H1 (cell line): ENCODE measurements at regions not wholly inside any gene's neighbourhood (a gene's known extent, or its start where the extent isn't known, plus 50 kb on each side); places are given as distances from the start of the nearest gene placed in this dataset. TPM values are rescaled to one million over a fixed set of nuclear protein-coding genes. Genes with fewer than 3 reads are reported as not detected.
"Not testable (repeated sequence)": the region's sequence is repeated elsewhere in the genome, so short reads cannot be mapped to it uniquely, and the experiment has no call there.

ENCODE experiments used
- CTCF ChIA-PET: fragments of 300-600 bp; sonication (Branson Sonifier 250); formaldehyde crosslinking; loops from one replicate; lab custom pipeline; 2021; ENCODE audit not compliant: partially characterized antibody; lab: Charles Lee
- POLR2A ChIA-PET: fragments of 300-600 bp; sonication (Branson Sonifier 250); formaldehyde crosslinking; loops from one replicate; lab custom pipeline; 2021; ENCODE audit warnings: inconsistent platforms; ENCODE audit not compliant: partially characterized antibody; lab: Charles Lee
- DNase-seq, 2 experiments: peaks; one replicate each; pipeline versions ENCODE4 v3.0.0 to v3.0.0-alpha.2; 2010 to 2022; ENCODE audit warnings: low spot score in 2 of 2, low read depth in 1 of 2, mixed read lengths in 1 of 2
- FAIRE-seq: peaks from 2 replicates; lab custom pipeline; 2011; peaks lifted over from hg19 to GRCh38; lab: Jason Lieb, UNC
- H2AFZ ChIP-seq: 2 replicates; pipeline ENCODE4 v1.8.1; 2012; ENCODE audit warnings: low read length, inconsistent platforms
- H2AK5ac ChIP-seq: 2 replicates; pipeline ENCODE4 v1.6.1; 2013; ENCODE audit warnings: low read depth, low read length
- H2BK120ac ChIP-seq: replicated peaks from 2 replicates; pipeline ENCODE3; 2013; ENCODE audit warnings: low read depth, low read length, inconsistent platforms
- H2BK12ac ChIP-seq: 2 replicates; pipeline ENCODE4 v1.6.1; 2013; ENCODE audit warnings: low read depth, low read length
- H2BK15ac ChIP-seq: 2 replicates; pipeline ENCODE4 v1.6.1; 2013; ENCODE audit warnings: low read length
- H2BK20ac ChIP-seq: 2 replicates; pipeline ENCODE4 v1.6.1; 2013; ENCODE audit warnings: low read length
- H2BK5ac ChIP-seq: 2 replicates; pipeline ENCODE4 v1.6.1; 2013; ENCODE audit warnings: low read depth, low read length
- H3K14ac ChIP-seq: 2 replicates; pipeline ENCODE4 v1.6.1; 2013; ENCODE audit warnings: inconsistent platforms; ENCODE audit not compliant: insufficient read length
- H3K18ac ChIP-seq: 2 replicates; pipeline ENCODE4 v1.6.1; 2013; ENCODE audit warnings: low read length; ENCODE audit errors: extremely low read depth
- H3K23ac ChIP-seq: 2 replicates; pipeline ENCODE4 v1.6.1; 2013; ENCODE audit warnings: inconsistent platforms; ENCODE audit not compliant: insufficient read length
- H3K23me2 ChIP-seq: 2 replicates; pipeline ENCODE4 v1.6.1; 2013; ENCODE audit warnings: low read depth, low read length
- H3K27ac ChIP-seq: 2 replicates; pipeline ENCODE4 v1.6.1; 2011; ENCODE audit warnings: low read depth, low read length, inconsistent platforms
- H3K27me3 ChIP-seq, 4 experiments: replicated peaks in 1 of 4; 1 replicate in 1 of 4; 2 replicates in 3 of 4; pipeline versions ENCODE4 v1.6.1 to v1.8.1; 2011 to 2013; ENCODE audit warnings: low read length in 3 of 4, mild to moderate bottlenecking in 3 of 4, inconsistent platforms in 2 of 4, mixed read lengths in 2 of 4, moderate library complexity in 1 of 4; ENCODE audit not compliant: control insufficient read depth in 3 of 4, insufficient read depth in 3 of 4; ENCODE audit errors: extremely low read depth in 1 of 4
- H3K36me3 ChIP-seq, 4 experiments: 2 replicates each; pipeline versions ENCODE4 v1.6.1 to v1.8.1; 2011 to 2013; ENCODE audit warnings: mild to moderate bottlenecking in 4 of 4, low read length in 3 of 4, moderate library complexity in 2 of 4, control low read depth in 1 of 4, inconsistent platforms in 1 of 4; ENCODE audit not compliant: insufficient read depth in 4 of 4, control insufficient read depth in 2 of 4
- H3K4ac ChIP-seq: replicated peaks from 2 replicates; pipeline ENCODE3; 2013; ENCODE audit warnings: low read length, low read depth, mixed read lengths, inconsistent platforms; ENCODE audit not compliant: insufficient read length
- H3K4me1 ChIP-seq, 4 experiments: replicated peaks in 1 of 4; 1 replicate in 1 of 4; 2 replicates in 3 of 4; pipeline versions ENCODE4 v1.6.1 to v1.8.1; 2011 to 2013; ENCODE audit warnings: low read length in 3 of 4, inconsistent platforms in 2 of 4, mixed read lengths in 1 of 4; ENCODE audit not compliant: insufficient read depth in 4 of 4, control insufficient read depth in 3 of 4
- H3K4me2 ChIP-seq, 2 experiments: 2 replicates each; pipeline versions ENCODE4 v1.6.1 to v1.8.1; 2011 to 2013; ENCODE audit warnings: low read depth in 2 of 2, low read length in 2 of 2, control low read depth in 1 of 2, inconsistent platforms in 1 of 2, mild to moderate bottlenecking in 1 of 2; ENCODE audit not compliant: insufficient read depth in 1 of 2
- H3K4me3 ChIP-seq, 4 experiments: fragments of 200-600, 300-600 bp in 1 of 4; sonication (generic), shearing (Covaris generic), sonication (Bioruptor Twin) in 1 of 4; 2 replicates each; pipeline versions ENCODE4 v1.5.1 to v1.8.1; 2011 to 2016; ENCODE audit warnings: low read length in 4 of 4, low read depth in 3 of 4, control low read depth in 2 of 4, inconsistent platforms in 2 of 4, mild to moderate bottlenecking in 2 of 4, mixed read lengths in 1 of 4, moderate library complexity in 1 of 4; ENCODE audit not compliant: insufficient read depth in 2 of 4; ENCODE audit errors: extremely low read depth in 1 of 4
- H3K56ac ChIP-seq: replicated peaks from 2 replicates; pipeline ENCODE3; 2013; ENCODE audit warnings: low read depth, mild to moderate bottlenecking, mixed read lengths, low read length, inconsistent platforms; ENCODE audit not compliant: insufficient read length
- H3K79me1 ChIP-seq: 2 replicates; pipeline ENCODE4 v1.6.1; 2013; ENCODE audit warnings: low read depth, low read length, control low read depth
- H3K79me2 ChIP-seq, 2 experiments: 2 replicates each; pipeline versions ENCODE4 v1.6.1 to v1.8.1; 2012 to 2013; ENCODE audit warnings: low read length in 2 of 2, mild to moderate bottlenecking in 2 of 2, inconsistent platforms in 1 of 2; ENCODE audit not compliant: insufficient read depth in 2 of 2, control insufficient read depth in 1 of 2
- H3K9ac ChIP-seq, 4 experiments: replicated peaks in 1 of 4; 1 replicate in 1 of 4; 2 replicates in 3 of 4; pipeline versions ENCODE4 v1.6.1 to v1.8.1; 2011 to 2013; ENCODE audit warnings: low read depth in 3 of 4, low read length in 3 of 4, control low read depth in 2 of 4, mild to moderate bottlenecking in 2 of 4, moderate library complexity in 2 of 4, inconsistent platforms in 1 of 4; ENCODE audit errors: extremely low read depth in 1 of 4
- H3K9me3 ChIP-seq, 2 experiments: 2 replicates each; pipeline versions ENCODE4 v1.6.1 to v1.8.1; 2012 to 2013; ENCODE audit warnings: mild to moderate bottlenecking in 2 of 2, moderate library complexity in 2 of 2, control low read depth in 1 of 2, inconsistent platforms in 1 of 2, low read depth in 1 of 2, low read length in 1 of 2, mixed read lengths in 1 of 2; ENCODE audit not compliant: insufficient read depth in 2 of 2
- H4K20me1 ChIP-seq, 2 experiments: replicated peaks in 1 of 2; 2 replicates each; pipeline versions ENCODE3 to v1.8.1; 2011 to 2013; ENCODE audit warnings: inconsistent platforms in 2 of 2, low read length in 2 of 2, mild to moderate bottlenecking in 1 of 2; ENCODE audit not compliant: insufficient read depth in 2 of 2, control insufficient read depth in 1 of 2
- H4K5ac ChIP-seq: 2 replicates; pipeline ENCODE4 v1.6.1; 2013; ENCODE audit warnings: low read length, low read depth, mixed read lengths, inconsistent platforms; ENCODE audit not compliant: insufficient read length
- H4K8ac ChIP-seq: 2 replicates; pipeline ENCODE4 v1.8.0; 2013; ENCODE audit warnings: mild to moderate bottlenecking, moderate library complexity, low read length, inconsistent platforms; ENCODE audit not compliant: insufficient read depth; ENCODE audit errors: extremely low read depth
- H4K91ac ChIP-seq: replicated peaks from 2 replicates; pipeline ENCODE3; 2013; ENCODE audit warnings: low read length, mixed read lengths, inconsistent platforms; ENCODE audit not compliant: insufficient read length
- WGBS, 2 experiments: shearing (Covaris generic) in 1 of 2; methylation state at CpG; one replicate each; pipeline versions ENCODE4 v1.1.6 to v1.1.7; 2013 to 2015; ENCODE audit warnings: low lambda C conversion rate in 2 of 2, mixed read lengths in 2 of 2, inconsistent platforms in 1 of 2, low coverage in 1 of 2, missing lambda C conversion rate in 1 of 2; ENCODE audit not compliant: insufficient replicate concordance in 2 of 2, insufficient coverage in 1 of 2, insufficient read length in 1 of 2; ENCODE audit errors: extremely low coverage in 1 of 2, missing lambda C conversion rate in 1 of 2; 5-methylcytosine and 5-hydroxymethylcytosine counted together
- microRNA-seq, 2 experiments: library from miRNA; unstranded; fragments of <30 nt; microRNA quantifications; one replicate each; pipeline versions ENCODE4 to v1.2.0, GENCODE V29; 2016 to 2020; ENCODE audit warnings: borderline microRNAs expressed in 2 of 2, borderline number of aligned reads in 2 of 2, borderline replicate concordance in 1 of 2
- small RNA-seq: library from polyadenylated mRNA; stranded (forward); fragments of <200 nt; extraction: miRNeasy Mini kit (QIAGEN cat#:217004); gene quantifications from one replicate; pipeline ENCODE3, GENCODE V24; 2013; ENCODE audit not compliant: insufficient read depth

- H2BK15ac ChIP-seq, H2AFZ ChIP-seq, H3K79me1 ChIP-seq, H4K91ac ChIP-seq, H2BK12ac ChIP-seq, H3K36me3 ChIP-seq, H3K4me1 ChIP-seq, H3K14ac ChIP-seq, H2BK120ac ChIP-seq, H3K4me2 ChIP-seq, H2AK5ac ChIP-seq, DNase-seq, H3K27ac ChIP-seq, H4K5ac ChIP-seq, H2BK20ac ChIP-seq, H2BK5ac ChIP-seq, H4K20me1 ChIP-seq, H3K56ac ChIP-seq, H4K8ac ChIP-seq, H3K79me2 ChIP-seq, H3K4ac ChIP-seq, H3K9me3 ChIP-seq, H3K27me3 ChIP-seq, H3K9ac ChIP-seq, POLR2A ChIA-PET, H3K23ac ChIP-seq, H3K18ac ChIP-seq, FAIRE-seq, H3K4me3 ChIP-seq, H3K23me2 ChIP-seq, CTCF ChIA-PET: not testable (repeated sequence)
- 83% methylated on average over 2 of the region's 2 CpGs; no CpG with 5 or more reads in 1 of the 2 experiments for WGBS, 2 experiments
Observed at GRCh38 chr16:5151409-5151808, 53.8 kb upstream of the EEF2KMT start.

Small RNA genes lying in the stretch of these regions (microRNA-seq; reads per million reads assigned to microRNA genes)
- gene MIR8065 = 0 reads per million in 2 experiments

Small RNA genes lying in the stretch of these regions (small RNA-seq; reads per million reads assigned to genes)
- gene AC007012.1 (not detected), gene MIR8065 (not detected), gene RNU6-328P (not detected), gene RNU6-457P (not detected), gene RNU7-99P (not detected), gene SNRPCP20 (not detected)
